Muscle layer of colon (tissue), 2 donors: ENCODE measurements at regions not wholly inside any gene's neighbourhood (a gene's known extent, or its start where the extent isn't known, plus 50 kb on each side); places are given as distances from the start of the nearest gene placed in this dataset.
"Not testable (repeated sequence)": the region's sequence is repeated elsewhere in the genome, so short reads cannot be mapped to it uniquely, and the experiment has no call there.

Source experiments
- H3K27ac ChIP-seq: one replicate; pipeline ENCODE4 v1.7.0; 2013; ENCODE audit warnings: low read depth, mild to moderate bottlenecking, low read length, moderate library complexity
- H3K27me3 ChIP-seq, 2 donors: one replicate each; pipeline ENCODE4 v1.7.0; 2013; ENCODE audit warnings: low read length in 2 of 2, mild to moderate bottlenecking in 2 of 2; ENCODE audit not compliant: insufficient read depth in 2 of 2, control insufficient read depth in 1 of 2
- H3K36me3 ChIP-seq: one replicate; pipeline ENCODE4 v1.7.0; 2013; ENCODE audit warnings: mild to moderate bottlenecking, low read length; ENCODE audit not compliant: insufficient read depth
- H3K4me1 ChIP-seq: one replicate; pipeline ENCODE4 v1.7.0; 2013; ENCODE audit warnings: mild to moderate bottlenecking, low read length; ENCODE audit not compliant: insufficient read depth
- H3K4me3 ChIP-seq, 2 donors: one replicate each; pipeline ENCODE4 v1.7.0; 2013; ENCODE audit warnings: low read length in 2 of 2, low read depth in 1 of 2, mild to moderate bottlenecking in 1 of 2, moderate library complexity in 1 of 2
- H3K9ac ChIP-seq: one replicate; pipeline ENCODE4 v1.7.0; 2013; ENCODE audit warnings: low read length
- H3K9me3 ChIP-seq: one replicate; pipeline ENCODE4 v1.7.0; 2013; ENCODE audit warnings: mild to moderate bottlenecking, low read length
- donor health status: abdominal sarcoma.
- donor health status: Adenocarcinoma of cecum.

GRCh38 chr7:121741896-121742295, 131.1 kb upstream of the PTPRZ1 start:
- H3K27me3 ChIP-seq: no peaks in the 10 kb centered on the region
- no peaks in the 10 kb centered on the region for H3K9me3 ChIP-seq
- H3K4me1 ChIP-seq: no peaks in the 10 kb centered on the region
- no peak overlapping the region for H3K9ac ChIP-seq
- no peak overlapping the region for H3K27ac ChIP-seq
- H3K4me3 ChIP-seq: no peak overlapping the region
- no peaks in the 10 kb centered on the region for H3K36me3 ChIP-seq

- Histone ChIP-seq H3K27ac (no peak overlapping the region), H3K27me3 (no peaks in the 10 kb centered on the region)
Observed at GRCh38 chr7:121739465-121739864, 133.5 kb upstream of the PTPRZ1 start.

GRCh38 chr7:121730869-121731268, 142.1 kb upstream of the PTPRZ1 start:
- Histone ChIP-seq H3K9ac (no peak overlapping the region), H3K4me1 (no peaks in the 10 kb centered on the region), H3K4me3 (no peak overlapping the region), H3K36me3 (no peaks in the 10 kb centered on the region), H3K27ac (no peak overlapping the region), H3K27me3 (no peaks in the 10 kb centered on the region), H3K9me3 (no peaks in the 10 kb centered on the region)

More at GRCh38 chr7:121739465-121739864, 133.5 kb upstream of the PTPRZ1 start:
- Histone ChIP-seq H3K9me3 (no peaks in the 10 kb centered on the region), H3K4me1 (no peaks in the 10 kb centered on the region), H3K36me3 (no peaks in the 10 kb centered on the region), H3K9ac (no peak overlapping the region), H3K4me3 (no peak overlapping the region)

- Histone ChIP-seq H3K36me3 (no peaks in the 10 kb centered on the region), H3K9me3 (no peaks in the 10 kb centered on the region), H3K27me3 (no peaks in the 10 kb centered on the region), H3K4me1 (no peaks in the 10 kb centered on the region), H3K9ac (no peak overlapping the region), H3K4me3 (no peak overlapping the region), H3K27ac (no peak overlapping the region)
Observed at GRCh38 chr7:121714559-121715303, 158.2 kb upstream of the PTPRZ1 start.

GRCh38 chr7:121712961-121713360, 160.0 kb upstream of the PTPRZ1 start:
- H3K4me3 ChIP-seq, H3K4me1 ChIP-seq, H3K36me3 ChIP-seq, H3K9me3 ChIP-seq, H3K27ac ChIP-seq, H3K27me3 ChIP-seq, H3K9ac ChIP-seq: not testable (repeated sequence)

- H3K4me3 ChIP-seq: no peak overlapping the region
- no peaks in the 10 kb centered on the region for H3K36me3 ChIP-seq
- H3K9me3 ChIP-seq: no peaks in the 10 kb centered on the region
- no peak overlapping the region for H3K9ac ChIP-seq
- H3K4me1 ChIP-seq: no peaks in the 10 kb centered on the region
- H3K27me3 ChIP-seq: no peaks in the 10 kb centered on the region
- no peak overlapping the region for H3K27ac ChIP-seq
Observed at GRCh38 chr7:121697731-121698316, 175.1 kb upstream of the PTPRZ1 start.

- H3K27ac ChIP-seq: no peak overlapping the region
- no peaks in the 10 kb centered on the region for H3K4me1 ChIP-seq
- H3K9ac ChIP-seq: no peak overlapping the region
- no peaks in the 10 kb centered on the region for H3K9me3 ChIP-seq
- H3K27me3 ChIP-seq: no peaks in the 10 kb centered on the region
- H3K36me3 ChIP-seq: no peaks in the 10 kb centered on the region
- no peak overlapping the region for H3K4me3 ChIP-seq
Observed at GRCh38 chr7:121696954-121697353, 176.0 kb upstream of the PTPRZ1 start.

GRCh38 chr7:121689749-121690148, 183.2 kb upstream of the PTPRZ1 start:
- no peaks in the 10 kb centered on the region for H3K36me3 ChIP-seq
- H3K4me3 ChIP-seq: no peak overlapping the region
- no peaks in the 10 kb centered on the region for H3K4me1 ChIP-seq
- H3K9me3 ChIP-seq: no peaks in the 10 kb centered on the region
- no peak overlapping the region for H3K9ac ChIP-seq
- H3K27ac ChIP-seq: no peak overlapping the region
- H3K27me3 ChIP-seq: no peaks in the 10 kb centered on the region

GRCh38 chr7:121681700-121682099, 191.3 kb upstream of the PTPRZ1 start:
- Histone ChIP-seq H3K36me3 (no peaks in the 10 kb centered on the region), H3K4me1 (no peaks in the 10 kb centered on the region), H3K27ac (no peak overlapping the region), H3K9me3 (no peaks in the 10 kb centered on the region), H3K9ac (no peak overlapping the region), H3K4me3 (no peak overlapping the region), H3K27me3 (no peaks in the 10 kb centered on the region)

- Histone ChIP-seq H3K4me3 (no peak overlapping the region), H3K9me3 (no peaks in the 10 kb centered on the region), H3K9ac (no peak overlapping the region), H3K4me1 (no peaks in the 10 kb centered on the region), H3K27me3 (no peaks in the 10 kb centered on the region), H3K27ac (no peak overlapping the region), H3K36me3 (no peaks in the 10 kb centered on the region)
Observed at GRCh38 chr7:121676168-121676567, 196.8 kb upstream of the PTPRZ1 start.

- H3K9ac ChIP-seq, H3K27ac ChIP-seq, H3K4me3 ChIP-seq, H3K9me3 ChIP-seq, H3K27me3 ChIP-seq, H3K36me3 ChIP-seq, H3K4me1 ChIP-seq: not testable (repeated sequence)
Observed at GRCh38 chr7:121674455-121674854, 198.5 kb upstream of the PTPRZ1 start.

- no peak overlapping the region for H3K9ac ChIP-seq
Observed at GRCh38 chr7:121669144-121669543, 203.8 kb upstream of the PTPRZ1 start.

More at GRCh38 chr7:121669144-121669543, 203.8 kb upstream of the PTPRZ1 start:
- H3K9me3 ChIP-seq: no peaks in the 10 kb centered on the region
- H3K4me1 ChIP-seq: no peaks in the 10 kb centered on the region
- no peaks in the 10 kb centered on the region for H3K27me3 ChIP-seq
- H3K4me3 ChIP-seq: no peak overlapping the region
- H3K36me3 ChIP-seq: no peaks in the 10 kb centered on the region
- no peak overlapping the region for H3K27ac ChIP-seq
